ENCODE measurements at regions not wholly inside any gene's neighbourhood (a gene's known extent, or its start where the extent isn't known, plus 50 kb on each side); places are given as distances from the start of the nearest gene placed in this dataset.

DNA sequence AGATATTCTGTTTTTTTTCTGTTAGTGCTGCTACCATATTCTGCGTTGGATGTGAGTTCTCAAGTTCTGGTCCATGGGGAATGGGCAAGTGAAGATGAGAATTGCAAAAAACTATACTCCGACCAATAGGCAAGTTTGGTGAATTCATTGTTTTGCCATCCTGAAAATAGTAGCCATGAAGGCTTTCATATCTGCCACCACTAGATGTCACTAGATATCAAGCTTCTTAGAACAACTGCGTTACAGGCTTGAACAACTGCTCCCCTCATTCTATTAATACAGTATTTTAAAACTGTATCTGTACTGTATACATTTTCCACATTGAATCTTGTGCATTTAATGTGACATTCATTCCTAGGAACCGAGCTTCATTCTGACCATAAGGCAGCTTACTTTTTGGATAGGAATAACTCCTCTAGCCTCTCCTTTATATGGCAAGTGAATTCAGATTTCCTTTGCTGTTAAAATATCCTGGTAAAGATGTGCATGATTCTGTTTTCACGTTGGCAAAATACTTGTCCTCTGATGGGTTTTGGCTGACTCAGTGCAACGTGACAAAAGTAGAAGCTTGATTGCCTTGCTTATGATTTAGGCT is 163.6 kb downstream of the SREK1 start:
- Histone ChIP-seq H3K36me3 (ENCODE audit: insufficient read depth, low read length) (no peaks in the 10 kb centered on the region), H3K27me3 (ENCODE audit: insufficient read depth, low read length) (no peaks in the 10 kb centered on the region), H2AFZ (ENCODE audit: low read length) (no peak overlapping the region), H3K9ac (ENCODE audit: low read length) (no peak overlapping the region), H3K4me2 (ENCODE audit: low read length) (no peak overlapping the region), H3K9me3 (ENCODE audit: low read length) (no peaks in the 10 kb centered on the region), H3K9me2 (ENCODE audit: low read depth, low read length) (no peaks in the 10 kb centered on the region), H4K20me1 (ENCODE audit: insufficient read depth, low read length) (no peaks in the 10 kb centered on the region), H3K79me2 (ENCODE audit: insufficient read depth, low read length) (no peaks in the 10 kb centered on the region), H3F3A (ENCODE audit: insufficient read depth, low read length) (no peaks in the 10 kb centered on the region), H3K4me3 (ENCODE audit: low read depth, low read length, poor library complexity, severe bottlenecking) (no peak overlapping the region), H3K27ac (ENCODE audit: low read depth, low read length, poor library complexity, severe bottlenecking) (no peak overlapping the region), H3K4me1 (ENCODE audit: insufficient read depth, low read length, severe bottlenecking) (no peaks in the 10 kb centered on the region)
- TF ChIP-seq, protein P1, sequence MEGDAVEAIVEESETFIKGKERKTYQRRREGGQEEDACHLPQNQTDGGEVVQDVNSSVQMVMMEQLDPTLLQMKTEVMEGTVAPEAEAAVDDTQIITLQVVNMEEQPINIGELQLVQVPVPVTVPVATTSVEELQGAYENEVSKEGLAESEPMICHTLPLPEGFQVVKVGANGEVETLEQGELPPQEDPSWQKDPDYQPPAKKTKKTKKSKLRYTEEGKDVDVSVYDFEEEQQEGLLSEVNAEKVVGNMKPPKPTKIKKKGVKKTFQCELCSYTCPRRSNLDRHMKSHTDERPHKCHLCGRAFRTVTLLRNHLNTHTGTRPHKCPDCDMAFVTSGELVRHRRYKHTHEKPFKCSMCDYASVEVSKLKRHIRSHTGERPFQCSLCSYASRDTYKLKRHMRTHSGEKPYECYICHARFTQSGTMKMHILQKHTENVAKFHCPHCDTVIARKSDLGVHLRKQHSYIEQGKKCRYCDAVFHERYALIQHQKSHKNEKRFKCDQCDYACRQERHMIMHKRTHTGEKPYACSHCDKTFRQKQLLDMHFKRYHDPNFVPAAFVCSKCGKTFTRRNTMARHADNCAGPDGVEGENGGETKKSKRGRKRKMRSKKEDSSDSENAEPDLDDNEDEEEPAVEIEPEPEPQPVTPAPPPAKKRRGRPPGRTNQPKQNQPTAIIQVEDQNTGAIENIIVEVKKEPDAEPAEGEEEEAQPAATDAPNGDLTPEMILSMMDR (IDR thresholded peaks at IDR 0.05; ENCODE audit: low read length) = peak; percentile 85
- TF ChIP-seq EZH2 (IDR thresholded peaks at IDR 0.05; ENCODE audit: borderline replicate concordance, low read length) = no peak

DNA sequence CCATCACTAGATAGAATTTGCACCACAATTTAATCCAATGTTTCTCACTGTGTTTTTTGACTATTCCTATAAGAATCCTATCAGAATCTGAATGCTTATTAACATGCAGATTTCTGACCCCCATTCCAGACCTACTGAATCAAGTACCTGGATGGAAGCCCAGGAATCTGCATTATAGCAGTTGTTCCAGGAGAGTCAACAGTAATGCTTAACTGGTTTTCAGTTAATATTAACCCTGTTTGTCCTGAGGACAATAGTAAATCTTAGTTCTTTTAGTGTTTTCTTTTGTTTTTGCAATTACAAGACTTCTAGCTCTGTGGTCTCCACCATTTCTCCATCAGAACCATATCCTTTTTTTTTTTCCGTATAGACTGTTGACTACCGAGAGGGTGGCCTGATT is 168.2 kb downstream of the SREK1 start:
- Histone ChIP-seq H2AFZ (ENCODE audit: low read length) (no peak overlapping the region), H3K9ac (ENCODE audit: low read length) (no peak overlapping the region), H3F3A (ENCODE audit: insufficient read depth, low read length) (no peaks in the 10 kb centered on the region), H4K20me1 (ENCODE audit: insufficient read depth, low read length) (no peaks in the 10 kb centered on the region), H3K27ac (ENCODE audit: low read depth, low read length, poor library complexity, severe bottlenecking) (no peak overlapping the region), H3K4me1 (ENCODE audit: insufficient read depth, low read length, severe bottlenecking) (no peaks in the 10 kb centered on the region), H3K27me3 (ENCODE audit: insufficient read depth, low read length) (no peaks in the 10 kb centered on the region), H3K9me3 (ENCODE audit: low read length) (peaks cover 4% of the 10 kb centered on the region; the same call in 1 of the 2 replicates), H3K4me2 (ENCODE audit: low read length) (no peak overlapping the region), H3K9me2 (ENCODE audit: low read depth, low read length) (no peaks in the 10 kb centered on the region), H3K36me3 (ENCODE audit: insufficient read depth, low read length) (no peaks in the 10 kb centered on the region), H3K79me2 (ENCODE audit: insufficient read depth, low read length) (no peaks in the 10 kb centered on the region), H3K4me3 (ENCODE audit: low read depth, low read length, poor library complexity, severe bottlenecking) (no peak overlapping the region)
- TF ChIP-seq EZH2 (IDR thresholded peaks at IDR 0.05; ENCODE audit: borderline replicate concordance, low read length) = no peak
- TF ChIP-seq, protein P1 (IDR thresholded peaks at IDR 0.05; ENCODE audit: low read length) = no peak

DNA sequence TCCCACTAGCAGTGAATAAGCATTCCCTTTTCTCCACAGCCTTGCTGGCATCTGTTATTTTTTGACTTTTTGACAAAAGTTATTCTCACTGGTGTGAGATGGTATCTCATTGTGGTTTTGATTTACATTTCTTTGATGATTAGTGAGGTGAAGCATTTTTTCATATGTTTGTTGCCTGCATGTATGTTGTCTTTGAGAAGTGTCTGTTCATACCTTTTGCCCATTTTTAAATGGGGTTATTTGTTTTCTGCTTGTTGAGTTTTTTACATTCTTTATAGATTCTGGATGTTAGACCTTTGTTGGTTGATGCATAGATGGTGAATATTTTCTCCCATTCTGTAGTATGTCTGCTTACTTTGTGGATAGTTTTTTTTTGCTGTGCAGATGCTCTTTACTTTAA is 171.7 kb downstream of the SREK1 start:
- no peak overlapping the region for H2AFZ ChIP-seq (ENCODE audit: low read length)
- no peaks in the 10 kb centered on the region for H3K27me3 ChIP-seq (ENCODE audit: insufficient read depth, low read length)
- no peaks in the 10 kb centered on the region for H3F3A ChIP-seq (ENCODE audit: insufficient read depth, low read length)
- no peaks in the 10 kb centered on the region for H3K79me2 ChIP-seq (ENCODE audit: insufficient read depth, low read length)
- H3K9ac ChIP-seq (ENCODE audit: low read length) = no peak overlapping the region
- no peak overlapping the region for H3K4me2 ChIP-seq (ENCODE audit: low read length)
- no peaks in the 10 kb centered on the region for H3K9me2 ChIP-seq (ENCODE audit: low read depth, low read length)
- H4K20me1 ChIP-seq (ENCODE audit: insufficient read depth, low read length) = no peaks in the 10 kb centered on the region
- H3K4me3 ChIP-seq (ENCODE audit: low read depth, low read length, poor library complexity, severe bottlenecking) = no peak overlapping the region
- H3K9me3 ChIP-seq (ENCODE audit: low read length) = peaks cover 4% of the 10 kb centered on the region; the same call in 1 of the 2 replicates
- no peaks in the 10 kb centered on the region for H3K4me1 ChIP-seq (ENCODE audit: insufficient read depth, low read length, severe bottlenecking)
- no peak overlapping the region for H3K27ac ChIP-seq (ENCODE audit: low read depth, low read length, poor library complexity, severe bottlenecking)
- no peaks in the 10 kb centered on the region for H3K36me3 ChIP-seq (ENCODE audit: insufficient read depth, low read length)
- no peak for TF ChIP-seq EZH2 (IDR thresholded peaks at IDR 0.05; ENCODE audit: borderline replicate concordance, low read length)
- TF ChIP-seq, protein P1 (IDR thresholded peaks at IDR 0.05; ENCODE audit: low read length) = no peak
